GM19324 (cell line): ENCODE measurements at regions not wholly inside any gene's neighbourhood (a gene's known extent, or its start where the extent isn't known, plus 50 kb on each side); places are given as distances from the start of the nearest gene placed in this dataset.

Experiments used
- ATAC-seq: cut with Tn5 transposase; IDR thresholded peaks from one replicate; pipeline ENCODE4 v1.9.1; 2021; ENCODE audit warnings: mild to moderate bottlenecking, moderate library complexity; ENCODE audit not compliant: unreplicated experiment, low FRiP score

GRCh38 chr18:55064760-55065159, 105.5 kb upstream of the CCDC68 start:
- peak; percentile 52 for ATAC-seq

- ATAC-seq: no peak
These were observed 104.8 kb upstream of the CCDC68 start for GRCh38 chr18:55064073-55064472.

DNA sequence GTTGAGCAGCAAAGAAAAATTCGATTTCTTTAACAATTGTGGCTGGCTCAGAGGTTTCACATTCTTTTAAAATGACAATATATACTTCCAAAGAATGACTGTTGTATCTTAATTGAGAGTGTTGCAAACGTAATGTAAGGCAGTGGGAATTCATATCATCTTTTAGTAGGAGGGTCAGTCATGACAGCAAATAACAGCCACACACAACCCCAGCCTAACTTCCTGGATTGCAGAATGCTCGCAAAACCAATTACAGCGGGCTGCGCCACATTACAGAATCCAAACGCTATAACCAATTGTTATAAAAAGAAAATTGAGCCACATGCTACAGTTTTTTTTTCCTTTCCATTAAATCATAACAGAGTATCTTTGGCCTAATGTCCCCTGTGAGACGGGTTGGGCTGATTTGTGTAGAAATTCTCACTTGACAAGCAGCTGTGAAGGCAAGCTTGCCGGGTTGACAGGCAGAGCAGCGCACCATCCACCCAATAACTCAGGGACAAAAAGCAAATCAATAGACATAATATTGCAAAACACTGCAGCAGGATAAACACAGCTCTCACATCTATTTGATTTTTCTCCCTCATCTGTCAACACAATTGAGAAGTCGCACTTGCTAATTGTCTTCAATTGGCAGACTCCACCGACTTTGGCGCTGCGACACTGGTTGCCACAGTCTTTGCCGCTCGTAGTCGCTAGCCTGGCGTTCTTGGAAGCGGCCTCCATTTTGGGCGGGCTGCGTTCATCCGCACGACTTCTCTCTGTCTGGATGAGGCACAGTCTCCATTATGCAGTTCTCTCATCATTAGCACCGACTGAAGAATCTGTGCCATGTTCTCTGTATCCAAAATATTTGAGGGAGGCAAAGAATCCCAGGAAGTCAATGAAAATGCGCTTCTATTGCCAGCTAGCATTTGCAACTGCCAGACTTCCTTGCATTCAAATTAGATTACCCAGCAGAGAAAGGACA, 95.0 kb upstream of the CCDC68 start:
- ATAC-seq: no peak

- no peak for ATAC-seq
These were observed 89.6 kb upstream of the CCDC68 start for GRCh38 chr18:55048892-55049291.

GRCh38 chr18:55047546-55047945, 88.3 kb upstream of the CCDC68 start:
- ATAC-seq: no peak

- ATAC-seq: no peak
These were observed 82.1 kb upstream of the CCDC68 start for GRCh38 chr18:55041366-55041765.

- no peak for ATAC-seq
These were observed 78.9 kb upstream of the CCDC68 start for GRCh38 chr18:55038162-55038561.

DNA sequence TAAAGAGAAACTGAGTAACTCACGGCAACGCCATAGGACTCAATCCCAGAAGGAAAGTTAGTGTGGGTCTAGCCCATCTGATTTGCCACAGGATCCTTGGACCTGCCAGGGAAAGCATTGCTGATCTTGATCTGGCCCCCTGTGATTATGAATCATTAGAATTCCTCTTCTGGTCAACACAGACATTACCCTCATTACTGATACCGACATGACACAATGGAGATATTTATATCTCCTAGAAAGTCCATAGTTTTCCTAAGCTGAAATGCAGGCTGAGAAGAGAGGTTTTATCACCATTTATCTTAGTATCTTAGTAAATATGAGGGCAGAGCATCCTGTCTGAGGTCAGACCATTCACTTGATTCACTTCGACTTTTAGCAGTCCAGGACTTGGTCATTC, 75.5 kb upstream of the CCDC68 start:
- ATAC-seq: no peak

DNA sequence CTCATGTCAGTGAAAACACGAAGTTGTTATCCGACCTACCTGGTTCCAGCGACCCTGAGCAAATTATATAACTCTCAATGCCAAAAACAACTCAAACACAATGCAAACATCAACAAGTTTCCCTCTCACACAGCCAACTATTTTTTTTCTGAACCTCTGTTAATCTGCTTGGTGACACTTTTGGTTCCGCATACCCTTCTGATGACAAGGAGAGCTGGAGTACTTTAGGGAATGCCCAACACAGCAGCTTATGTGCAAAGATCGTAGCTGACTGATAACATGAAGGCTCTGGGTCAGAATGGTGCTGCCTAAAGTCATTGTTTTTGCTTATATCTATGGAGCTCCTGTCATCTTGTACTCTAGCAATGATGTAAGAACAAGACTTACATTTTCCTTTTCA, 72.7 kb upstream of the CCDC68 start:
- no peak for ATAC-seq

GRCh38 chr18:55031576-55031975, 72.3 kb upstream of the CCDC68 start:
- ATAC-seq: no peak

DNA sequence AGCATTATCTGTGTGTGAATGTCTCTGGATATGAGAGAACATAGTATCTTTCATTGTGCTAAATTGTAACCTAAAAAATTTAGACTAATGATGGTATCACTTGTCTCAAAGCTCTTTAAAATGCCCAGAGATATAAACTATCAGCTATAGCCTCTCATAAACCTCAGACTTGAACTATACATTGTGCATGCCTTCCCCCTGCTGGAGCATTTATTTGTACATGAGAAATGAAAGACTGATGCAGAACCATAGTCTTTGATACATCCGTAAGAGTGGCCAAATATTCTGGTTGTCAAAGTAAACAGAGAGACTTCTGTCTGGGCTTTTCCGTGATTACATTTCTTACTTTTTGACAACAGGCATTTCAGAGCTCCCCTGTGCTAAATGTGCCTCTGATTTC, 71.9 kb upstream of the CCDC68 start:
- no peak for ATAC-seq

DNA sequence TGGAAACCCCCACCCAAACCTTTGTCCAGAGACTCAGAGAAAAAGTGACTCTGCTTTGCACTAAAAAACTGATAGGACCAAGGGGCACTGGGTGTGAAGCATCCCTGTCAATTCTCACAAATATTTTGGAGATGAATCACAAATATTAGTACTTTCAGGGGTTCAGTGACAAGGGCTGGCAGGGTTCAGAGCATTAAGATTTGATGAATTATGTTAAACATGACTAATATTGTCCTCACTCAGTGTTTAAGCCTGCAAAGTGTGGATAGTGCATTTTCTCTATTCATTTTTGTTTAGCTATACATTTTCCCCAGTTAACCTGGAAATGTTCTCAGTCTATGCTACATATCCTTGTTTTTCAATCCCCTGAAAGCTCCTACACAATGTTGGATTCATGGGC, 65.3 kb upstream of the CCDC68 start:
- ATAC-seq: no peak

GRCh38 chr18:55018602-55019001, 59.3 kb upstream of the CCDC68 start:
- ATAC-seq: no peak

GRCh38 chr18:55014095-55014494, 54.8 kb upstream of the CCDC68 start:
- no peak for ATAC-seq

DNA sequence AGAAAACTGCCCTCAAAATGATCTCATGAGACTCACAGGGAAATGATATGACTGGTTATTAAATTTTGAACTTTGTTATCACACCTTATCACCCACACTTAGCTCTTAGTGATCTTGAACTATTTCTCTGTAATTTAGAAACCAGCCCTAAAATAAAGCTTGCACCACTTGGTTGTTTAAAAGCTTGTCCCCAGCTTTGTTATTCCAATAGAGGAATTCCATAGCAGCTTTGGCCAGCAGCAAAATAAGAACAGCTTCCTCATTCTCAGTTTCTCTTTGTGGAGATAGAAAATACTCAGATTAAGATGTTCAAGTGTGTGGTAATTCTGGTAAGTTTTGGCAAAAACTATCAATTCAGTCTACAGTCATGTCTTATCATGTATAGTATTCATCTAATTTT, 54.4 kb upstream of the CCDC68 start:
- ATAC-seq: no peak

DNA sequence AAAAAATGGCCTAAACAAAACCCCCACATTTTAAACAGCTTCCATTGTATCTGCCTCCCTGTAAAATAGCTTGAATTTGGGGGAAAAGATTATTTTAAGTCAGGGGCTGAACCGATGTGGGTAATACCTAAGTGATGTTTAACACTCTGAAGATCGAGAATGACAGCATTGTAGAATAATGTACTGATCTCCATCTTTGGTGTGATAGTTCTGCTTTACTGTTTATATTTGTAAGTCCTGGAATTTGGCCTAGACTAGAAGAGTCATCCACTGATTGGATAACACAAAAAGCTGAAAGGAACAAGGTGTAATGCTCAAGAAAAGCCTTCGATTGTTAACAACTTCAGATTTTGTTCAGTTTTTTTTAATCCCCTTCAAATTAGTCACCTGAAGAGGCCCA, 53.8 kb upstream of the CCDC68 start:
- no peak for ATAC-seq

DNA sequence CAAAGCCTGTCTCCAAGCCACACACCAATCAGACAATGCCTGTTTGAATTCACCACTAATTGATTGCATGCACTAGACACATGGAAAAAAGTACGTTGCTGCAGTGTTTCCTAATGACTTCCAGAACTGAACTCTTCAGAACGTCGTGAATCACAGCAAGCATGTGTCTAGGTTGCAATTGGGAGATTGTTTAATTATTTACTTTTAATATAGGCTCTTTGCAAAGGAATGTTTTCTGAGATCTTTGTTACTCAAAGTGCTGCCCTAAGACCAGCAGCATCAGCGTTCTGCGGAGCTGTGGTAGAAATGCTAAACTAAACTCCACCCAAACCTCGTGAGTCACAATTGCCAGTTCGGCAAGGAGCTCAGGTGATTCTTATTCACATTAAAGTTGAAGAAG, 52.7 kb upstream of the CCDC68 start:
- no peak for ATAC-seq
